LNCaP clone FGC (cell line): ENCODE measurements at regions not wholly inside any gene's neighbourhood (a gene's known extent, or its start where the extent isn't known, plus 50 kb on each side); places are given as distances from the start of the nearest gene placed in this dataset.

Experiments used
- DNase-seq: peaks from one replicate; pipeline ENCODE4 v3.0.0-alpha.2; 2011; ENCODE audit warnings: low read depth
- H3K4me3 ChIP-seq: 2 replicates; pipeline ENCODE4 v1.5.1; 2011; ENCODE audit warnings: mild to moderate bottlenecking, low read depth, low read length, control low read depth
- CTCF ChIP-seq: IDR thresholded peaks from 2 replicates; pipeline ENCODE4 v1.5.1; 2012; ENCODE audit warnings: mild to moderate bottlenecking; ENCODE audit not compliant: control insufficient read depth, insufficient read depth; ENCODE audit errors: extremely low read depth

GRCh38 chr6:53418288-53418687 lies 69.5 kb upstream of the ELOVL5 start:
- H3K4me3 ChIP-seq: no peak overlapping the region
- no peak for DNase-seq
- no peak for TF ChIP-seq CTCF

GRCh38 chr6:53417141-53417540 lies 68.4 kb upstream of the ELOVL5 start:
- DNase-seq: no peak
- TF ChIP-seq CTCF: no peak
- H3K4me3 ChIP-seq: no peak overlapping the region

GRCh38 chr6:53413326-53413725 lies 64.6 kb upstream of the ELOVL5 start:
- TF ChIP-seq CTCF: no peak
- DNase-seq: no peak

GRCh38 chr6:53412751-53413150 lies 64.0 kb upstream of the ELOVL5 start:
- no peak for TF ChIP-seq CTCF
- no peak overlapping the region for H3K4me3 ChIP-seq
- DNase-seq: no peak

More at GRCh38 chr6:53413326-53413725, 64.6 kb upstream of the ELOVL5 start:
- no peak overlapping the region for H3K4me3 ChIP-seq

GRCh38 chr6:53412021-53412715 lies 63.4 kb upstream of the ELOVL5 start:
- no peak for TF ChIP-seq CTCF
- no peak overlapping the region for H3K4me3 ChIP-seq

GRCh38 chr6:53411451-53411850 lies 62.7 kb upstream of the ELOVL5 start:
- no peak for DNase-seq
- H3K4me3 ChIP-seq: no peak overlapping the region
- no peak for TF ChIP-seq CTCF

More at GRCh38 chr6:53412021-53412715, 63.4 kb upstream of the ELOVL5 start:
- DNase-seq: no peak
